HepG2 (cell line): ENCODE measurements at regions not wholly inside any gene's neighbourhood (a gene's known extent, or its start where the extent isn't known, plus 50 kb on each side); places are given as distances from the start of the nearest gene placed in this dataset.
A peak's percentile ranks its signal among the peaks of the same experiment; 100 is the strongest.

ENCODE experiments used
- KLF6 ChIP-seq: IDR thresholded peaks from 2 replicates; pipeline ENCODE4 v1.8.0; 2016; ENCODE audit warnings: missing biosample characterization, missing genetic modification reagents
- MTA1 ChIP-seq: sonication (generic); formaldehyde crosslinking; IDR thresholded peaks from 2 replicates; pipeline ENCODE4 v1.4.0; 2020; ENCODE audit warnings: missing genetic modification reagents, mild to moderate bottlenecking, borderline replicate concordance
- RFX5 ChIP-seq: IDR thresholded peaks from 2 replicates; pipeline ENCODE4 v1.6.1; 2011; ENCODE audit warnings: low read depth, low read length, improper control_type of control experiment
- YY1 ChIP-seq: IDR thresholded peaks from 2 replicates; pipeline ENCODE4 v1.6.1; 2011; ENCODE audit warnings: low read length, low read depth, moderate library complexity, mild to moderate bottlenecking; ENCODE audit not compliant: insufficient read depth, insufficient replicate concordance
- ZNF350 ChIP-seq: sonication (generic); formaldehyde crosslinking; IDR thresholded peaks from 2 replicates; pipeline ENCODE4 v1.4.0; 2020; ENCODE audit warnings: mild to moderate bottlenecking, low read depth, missing genetic modification reagents, borderline replicate concordance
- ZNF83 ChIP-seq: sonication (generic); formaldehyde crosslinking; IDR thresholded peaks from 2 replicates; pipeline ENCODE4 v1.4.0; 2020; ENCODE audit warnings: missing genetic modification reagents, mild to moderate bottlenecking, borderline replicate concordance
- TF ChIP-seq, protein P1 (sequence below): sonication (generic); formaldehyde crosslinking; IDR thresholded peaks from 2 replicates; pipeline ENCODE4 v1.4.0; 2020; ENCODE audit warnings: mild to moderate bottlenecking, missing genetic modification reagents, borderline replicate concordance
- TF ChIP-seq, protein P2 (sequence below): sonication (generic); formaldehyde crosslinking; IDR thresholded peaks from 2 replicates; pipeline ENCODE4 v1.5.0; 2020; ENCODE audit warnings: mild to moderate bottlenecking, missing genetic modification reagents
- TF ChIP-seq, protein P3 (sequence below): sonication (generic); formaldehyde crosslinking; IDR thresholded peaks from 2 replicates; pipeline ENCODE4 v1.8.0; 2022; ENCODE audit warnings: mild to moderate bottlenecking, missing genetic modification reagents, moderate library complexity
- TF ChIP-seq, protein P4 (sequence below): sonication (generic); formaldehyde crosslinking; IDR thresholded peaks from 2 replicates; pipeline ENCODE4 v1.4.0; 2020; ENCODE audit warnings: mild to moderate bottlenecking, missing genetic modification reagents, borderline replicate concordance
- TF ChIP-seq, protein P5 (sequence below): sonication (generic); formaldehyde crosslinking; IDR thresholded peaks from 2 replicates; pipeline ENCODE4 v1.8.1; 2023; ENCODE audit warnings: missing genetic modification reagents, mild to moderate bottlenecking, borderline replicate concordance
- TF ChIP-seq, protein P6 (sequence below): sonication (generic); formaldehyde crosslinking; IDR thresholded peaks from 2 replicates; pipeline ENCODE4 v1.5.0; 2020; ENCODE audit warnings: mild to moderate bottlenecking, missing genetic modification reagents, moderate library complexity
- TF ChIP-seq, protein P7 (sequence below): IDR thresholded peaks from 2 replicates; pipeline ENCODE4 v1.6.1; 2016; ENCODE audit warnings: low read depth

DNA sequence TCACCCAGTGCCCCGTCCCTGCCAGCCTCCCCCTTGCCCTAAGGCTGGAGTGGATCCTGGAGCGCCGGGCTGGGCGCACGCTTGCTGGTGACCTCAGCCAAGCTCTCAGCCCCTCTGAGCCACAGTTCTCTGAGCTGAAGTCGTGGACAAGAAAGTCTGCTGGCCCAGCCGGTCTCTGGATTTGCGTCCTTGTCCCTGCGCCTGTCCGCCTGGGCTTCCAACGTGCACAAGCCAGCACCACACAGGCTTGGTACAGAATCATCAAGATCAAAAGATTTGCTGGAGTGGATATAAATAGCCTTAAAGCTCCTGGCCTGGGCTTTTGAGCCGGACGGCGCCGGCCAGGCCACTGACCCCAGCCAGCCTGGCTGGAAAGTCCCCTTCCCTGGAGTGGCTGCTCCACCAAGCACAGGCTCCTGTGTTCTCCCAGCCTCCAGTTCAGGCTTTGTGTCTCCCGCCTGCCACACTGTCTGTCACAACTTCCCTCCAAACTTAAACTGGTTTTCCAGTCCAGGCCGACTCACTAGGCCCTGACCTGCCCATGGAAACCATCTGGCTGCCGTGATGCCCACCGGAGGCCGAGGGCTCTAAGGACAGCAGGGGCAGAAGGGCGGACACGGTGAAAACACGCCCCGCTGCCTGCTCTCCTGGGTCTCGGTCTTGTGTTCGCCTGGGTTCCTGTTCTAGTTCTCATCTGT, 156.2 kb downstream of the NUP210 start (continued):
- TF ChIP-seq, protein P1, sequence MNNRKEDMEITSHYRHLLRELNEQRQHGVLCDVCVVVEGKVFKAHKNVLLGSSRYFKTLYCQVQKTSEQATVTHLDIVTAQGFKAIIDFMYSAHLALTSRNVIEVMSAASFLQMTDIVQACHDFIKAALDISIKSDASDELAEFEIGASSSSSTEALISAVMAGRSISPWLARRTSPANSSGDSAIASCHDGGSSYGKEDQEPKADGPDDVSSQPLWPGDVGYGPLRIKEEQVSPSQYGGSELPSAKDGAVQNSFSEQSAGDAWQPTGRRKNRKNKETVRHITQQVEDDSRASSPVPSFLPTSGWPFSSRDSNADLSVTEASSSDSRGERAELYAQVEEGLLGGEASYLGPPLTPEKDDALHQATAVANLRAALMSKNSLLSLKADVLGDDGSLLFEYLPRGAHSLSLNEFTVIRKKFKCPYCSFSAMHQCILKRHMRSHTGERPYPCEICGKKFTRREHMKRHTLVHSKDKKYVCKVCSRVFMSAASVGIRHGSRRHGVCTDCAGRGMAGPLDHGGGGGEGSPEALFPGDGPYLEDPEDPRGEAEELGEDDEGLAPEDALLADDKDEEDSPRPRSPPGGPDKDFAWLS, result no peak
- no peak for TF ChIP-seq ZNF83 (CRISPR knock-in tag)
- TF ChIP-seq ZNF350 (CRISPR knock-in tag), result peak; percentile 51; the same call in 1 of the 2 replicates
- TF ChIP-seq, protein P2, sequence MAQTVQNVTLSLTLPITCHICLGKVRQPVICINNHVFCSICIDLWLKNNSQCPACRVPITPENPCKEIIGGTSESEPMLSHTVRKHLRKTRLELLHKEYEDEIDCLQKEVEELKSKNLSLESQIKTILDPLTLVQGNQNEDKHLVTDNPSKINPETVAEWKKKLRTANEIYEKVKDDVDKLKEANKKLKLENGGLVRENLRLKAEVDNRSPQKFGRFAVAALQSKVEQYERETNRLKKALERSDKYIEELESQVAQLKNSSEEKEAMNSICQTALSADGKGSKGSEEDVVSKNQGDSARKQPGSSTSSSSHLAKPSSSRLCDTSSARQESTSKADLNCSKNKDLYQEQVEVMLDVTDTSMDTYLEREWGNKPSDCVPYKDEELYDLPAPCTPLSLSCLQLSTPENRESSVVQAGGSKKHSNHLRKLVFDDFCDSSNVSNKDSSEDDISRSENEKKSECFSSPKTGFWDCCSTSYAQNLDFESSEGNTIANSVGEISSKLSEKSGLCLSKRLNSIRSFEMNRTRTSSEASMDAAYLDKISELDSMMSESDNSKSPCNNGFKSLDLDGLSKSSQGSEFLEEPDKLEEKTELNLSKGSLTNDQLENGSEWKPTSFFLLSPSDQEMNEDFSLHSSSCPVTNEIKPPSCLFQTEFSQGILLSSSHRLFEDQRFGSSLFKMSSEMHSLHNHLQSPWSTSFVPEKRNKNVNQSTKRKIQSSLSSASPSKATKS (CRISPR knock-in tag), result no peak
- TF ChIP-seq, protein P3, sequence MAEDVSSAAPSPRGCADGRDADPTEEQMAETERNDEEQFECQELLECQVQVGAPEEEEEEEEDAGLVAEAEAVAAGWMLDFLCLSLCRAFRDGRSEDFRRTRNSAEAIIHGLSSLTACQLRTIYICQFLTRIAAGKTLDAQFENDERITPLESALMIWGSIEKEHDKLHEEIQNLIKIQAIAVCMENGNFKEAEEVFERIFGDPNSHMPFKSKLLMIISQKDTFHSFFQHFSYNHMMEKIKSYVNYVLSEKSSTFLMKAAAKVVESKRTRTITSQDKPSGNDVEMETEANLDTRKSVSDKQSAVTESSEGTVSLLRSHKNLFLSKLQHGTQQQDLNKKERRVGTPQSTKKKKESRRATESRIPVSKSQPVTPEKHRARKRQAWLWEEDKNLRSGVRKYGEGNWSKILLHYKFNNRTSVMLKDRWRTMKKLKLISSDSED, result 0 out of 2 replicates have a peak, but pooled peaks have one; percentile 21
- no peak for TF ChIP-seq RFX5
- no peak for TF ChIP-seq KLF6 (CRISPR knock-in tag)
- no peak for TF ChIP-seq MTA1
- TF ChIP-seq, protein P4, sequence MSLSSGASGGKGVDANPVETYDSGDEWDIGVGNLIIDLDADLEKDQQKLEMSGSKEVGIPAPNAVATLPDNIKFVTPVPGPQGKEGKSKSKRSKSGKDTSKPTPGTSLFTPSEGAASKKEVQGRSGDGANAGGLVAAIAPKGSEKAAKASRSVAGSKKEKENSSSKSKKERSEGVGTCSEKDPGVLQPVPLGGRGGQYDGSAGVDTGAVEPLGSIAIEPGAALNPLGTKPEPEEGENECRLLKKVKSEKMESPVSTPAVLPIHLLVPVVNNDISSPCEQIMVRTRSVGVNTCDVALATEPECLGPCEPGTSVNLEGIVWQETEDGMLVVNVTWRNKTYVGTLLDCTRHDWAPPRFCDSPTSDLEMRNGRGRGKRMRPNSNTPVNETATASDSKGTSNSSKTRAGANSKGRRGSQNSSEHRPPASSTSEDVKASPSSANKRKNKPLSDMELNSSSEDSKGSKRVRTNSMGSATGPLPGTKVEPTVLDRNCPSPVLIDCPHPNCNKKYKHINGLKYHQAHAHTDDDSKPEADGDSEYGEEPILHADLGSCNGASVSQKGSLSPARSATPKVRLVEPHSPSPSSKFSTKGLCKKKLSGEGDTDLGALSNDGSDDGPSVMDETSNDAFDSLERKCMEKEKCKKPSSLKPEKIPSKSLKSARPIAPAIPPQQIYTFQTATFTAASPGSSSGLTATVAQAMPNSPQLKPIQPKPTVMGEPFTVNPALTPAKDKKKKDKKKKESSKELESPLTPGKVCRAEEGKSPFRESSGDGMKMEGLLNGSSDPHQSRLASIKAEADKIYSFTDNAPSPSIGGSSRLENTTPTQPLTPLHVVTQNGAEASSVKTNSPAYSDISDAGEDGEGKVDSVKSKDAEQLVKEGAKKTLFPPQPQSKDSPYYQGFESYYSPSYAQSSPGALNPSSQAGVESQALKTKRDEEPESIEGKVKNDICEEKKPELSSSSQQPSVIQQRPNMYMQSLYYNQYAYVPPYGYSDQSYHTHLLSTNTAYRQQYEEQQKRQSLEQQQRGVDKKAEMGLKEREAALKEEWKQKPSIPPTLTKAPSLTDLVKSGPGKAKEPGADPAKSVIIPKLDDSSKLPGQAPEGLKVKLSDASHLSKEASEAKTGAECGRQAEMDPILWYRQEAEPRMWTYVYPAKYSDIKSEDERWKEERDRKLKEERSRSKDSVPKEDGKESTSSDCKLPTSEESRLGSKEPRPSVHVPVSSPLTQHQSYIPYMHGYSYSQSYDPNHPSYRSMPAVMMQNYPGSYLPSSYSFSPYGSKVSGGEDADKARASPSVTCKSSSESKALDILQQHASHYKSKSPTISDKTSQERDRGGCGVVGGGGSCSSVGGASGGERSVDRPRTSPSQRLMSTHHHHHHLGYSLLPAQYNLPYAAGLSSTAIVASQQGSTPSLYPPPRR (CRISPR knock-in tag), result peak; percentile 56; the same call in 1 of the 2 replicates
- TF ChIP-seq, protein P5, sequence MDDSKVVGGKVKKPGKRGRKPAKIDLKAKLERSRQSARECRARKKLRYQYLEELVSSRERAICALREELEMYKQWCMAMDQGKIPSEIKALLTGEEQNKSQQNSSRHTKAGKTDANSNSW (CRISPR knock-in tag), result no peak
- TF ChIP-seq, protein P6, sequence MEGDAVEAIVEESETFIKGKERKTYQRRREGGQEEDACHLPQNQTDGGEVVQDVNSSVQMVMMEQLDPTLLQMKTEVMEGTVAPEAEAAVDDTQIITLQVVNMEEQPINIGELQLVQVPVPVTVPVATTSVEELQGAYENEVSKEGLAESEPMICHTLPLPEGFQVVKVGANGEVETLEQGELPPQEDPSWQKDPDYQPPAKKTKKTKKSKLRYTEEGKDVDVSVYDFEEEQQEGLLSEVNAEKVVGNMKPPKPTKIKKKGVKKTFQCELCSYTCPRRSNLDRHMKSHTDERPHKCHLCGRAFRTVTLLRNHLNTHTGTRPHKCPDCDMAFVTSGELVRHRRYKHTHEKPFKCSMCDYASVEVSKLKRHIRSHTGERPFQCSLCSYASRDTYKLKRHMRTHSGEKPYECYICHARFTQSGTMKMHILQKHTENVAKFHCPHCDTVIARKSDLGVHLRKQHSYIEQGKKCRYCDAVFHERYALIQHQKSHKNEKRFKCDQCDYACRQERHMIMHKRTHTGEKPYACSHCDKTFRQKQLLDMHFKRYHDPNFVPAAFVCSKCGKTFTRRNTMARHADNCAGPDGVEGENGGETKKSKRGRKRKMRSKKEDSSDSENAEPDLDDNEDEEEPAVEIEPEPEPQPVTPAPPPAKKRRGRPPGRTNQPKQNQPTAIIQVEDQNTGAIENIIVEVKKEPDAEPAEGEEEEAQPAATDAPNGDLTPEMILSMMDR (CRISPR knock-in tag), result no peak; the same call in 1 of the 2 replicates
- peak; percentile 24 for TF ChIP-seq YY1
- TF ChIP-seq, protein P7, sequence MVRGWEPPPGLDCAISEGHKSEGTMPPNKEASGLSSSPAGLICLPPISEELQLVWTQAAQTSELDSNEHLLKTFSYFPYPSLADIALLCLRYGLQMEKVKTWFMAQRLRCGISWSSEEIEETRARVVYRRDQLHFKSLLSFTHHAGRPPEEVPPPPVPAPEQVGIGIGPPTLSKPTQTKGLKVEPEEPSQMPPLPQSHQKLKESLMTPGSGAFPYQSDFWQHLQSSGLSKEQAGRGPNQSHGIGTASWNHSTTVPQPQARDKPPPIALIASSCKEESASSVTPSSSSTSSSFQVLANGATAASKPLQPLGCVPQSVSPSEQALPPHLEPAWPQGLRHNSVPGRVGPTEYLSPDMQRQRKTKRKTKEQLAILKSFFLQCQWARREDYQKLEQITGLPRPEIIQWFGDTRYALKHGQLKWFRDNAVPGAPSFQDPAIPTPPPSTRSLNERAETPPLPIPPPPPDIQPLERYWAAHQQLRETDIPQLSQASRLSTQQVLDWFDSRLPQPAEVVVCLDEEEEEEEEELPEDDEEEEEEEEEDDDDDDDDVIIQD, result peak; percentile 29; the same call in 1 of the 2 replicates
